Osteocyte (in vitro differentiated cells): ENCODE measurements at regions not wholly inside any gene's neighbourhood (a gene's known extent, or its start where the extent isn't known, plus 50 kb on each side); places are given as distances from the start of the nearest gene placed in this dataset.
A peak's percentile ranks its signal among the peaks of the same experiment; 100 is the strongest.

Source experiments
- DNase-seq: peaks from one replicate; pipeline ENCODE4 v3.0.0; 2021; ENCODE audit warnings: mixed read lengths; ENCODE audit not compliant: unreplicated experiment; ENCODE audit errors: extremely low spot score
- H3K27ac Mint-ChIP-seq: one replicate; pipeline ENCODE4 v1.8.0; 2021; ENCODE audit warnings: mild to moderate bottlenecking, mixed read lengths; ENCODE audit not compliant: unreplicated experiment
- H3K27me3 Mint-ChIP-seq: one replicate; pipeline ENCODE4 v1.8.0; 2021; ENCODE audit warnings: mixed read lengths; ENCODE audit not compliant: unreplicated experiment
- H3K36me3 Mint-ChIP-seq: one replicate; pipeline ENCODE4 v1.8.0; 2021; ENCODE audit warnings: mixed read lengths; ENCODE audit not compliant: unreplicated experiment
- H3K4me1 Mint-ChIP-seq: one replicate; pipeline ENCODE4 v1.8.0; 2021; ENCODE audit warnings: mixed read lengths; ENCODE audit not compliant: unreplicated experiment
- H3K4me3 Mint-ChIP-seq: one replicate; pipeline ENCODE4 v1.8.0; 2021; ENCODE audit warnings: mild to moderate bottlenecking, moderate library complexity, mixed read lengths; ENCODE audit not compliant: unreplicated experiment
- H3K9me3 Mint-ChIP-seq: one replicate; pipeline ENCODE4 v1.8.0; 2021; ENCODE audit warnings: mixed read lengths; ENCODE audit not compliant: unreplicated experiment
- CTCF ChIP-seq: fragments of 200-600 bp; sonication (generic); IDR thresholded peaks from 2 replicates; pipeline ENCODE4 v1.5.0; 2021; ENCODE audit warnings: antibody characterized with exemption, mild to moderate bottlenecking, moderate library complexity

- Mint-ChIP-seq H3K9me3 (peaks cover under 1% of the 10 kb centered on the region), H3K4me1 (peaks cover 4% of the 10 kb centered on the region), H3K4me3 (no peak overlapping the region), H3K27ac (no peak overlapping the region), H3K27me3 (peaks cover 29% of the 10 kb centered on the region), H3K36me3 (no peaks in the 10 kb centered on the region)
- DNase-seq: no peak
- TF ChIP-seq CTCF: no peak
These were observed 190.0 kb upstream of the GRAMD2B start for GRCh38 chr5:126233256-126233655.

- Mint-ChIP-seq H3K27ac (no peak overlapping the region), H3K4me1 (peaks cover 4% of the 10 kb centered on the region), H3K27me3 (peaks cover 38% of the 10 kb centered on the region), H3K36me3 (no peaks in the 10 kb centered on the region), H3K9me3 (no peaks in the 10 kb centered on the region), H3K4me3 (no peak overlapping the region)
- no peak for DNase-seq
- TF ChIP-seq CTCF: peak; percentile 67
These were observed 188.5 kb upstream of the GRAMD2B start for GRCh38 chr5:126234563-126235195.

- H3K27me3 Mint-ChIP-seq: peaks cover 41% of the 10 kb centered on the region
- no peak for TF ChIP-seq CTCF
- H3K4me1 Mint-ChIP-seq: peaks cover 4% of the 10 kb centered on the region
These were observed 187.6 kb upstream of the GRAMD2B start for GRCh38 chr5:126235628-126236027.

GRCh38 chr5:126236994-126237393 is 186.2 kb upstream of the GRAMD2B start:
- Mint-ChIP-seq H3K9me3 (no peaks in the 10 kb centered on the region), H3K27ac (no peak overlapping the region), H3K36me3 (no peaks in the 10 kb centered on the region), H3K4me1 (peaks cover 4% of the 10 kb centered on the region), H3K4me3 (no peak overlapping the region), H3K27me3 (peaks cover 35% of the 10 kb centered on the region)
- no peak for DNase-seq
- no peak for TF ChIP-seq CTCF

More at GRCh38 chr5:126235628-126236027, 187.6 kb upstream of the GRAMD2B start:
- DNase-seq: no peak
- Mint-ChIP-seq H3K27ac (no peak overlapping the region), H3K36me3 (no peaks in the 10 kb centered on the region), H3K9me3 (no peaks in the 10 kb centered on the region), H3K4me3 (no peak overlapping the region)

- no peak for TF ChIP-seq CTCF
- Mint-ChIP-seq H3K4me1 (no peaks in the 10 kb centered on the region), H3K36me3 (no peaks in the 10 kb centered on the region), H3K4me3 (no peak overlapping the region), H3K27me3 (no peaks in the 10 kb centered on the region), H3K9me3 (peaks cover 5% of the 10 kb centered on the region), H3K27ac (no peak overlapping the region)
- DNase-seq: no peak
These were observed 174.6 kb upstream of the GRAMD2B start for GRCh38 chr5:126248611-126249010.
